HG03039 (cell line): ENCODE measurements at regions not wholly inside any gene's neighbourhood (a gene's known extent, or its start where the extent isn't known, plus 50 kb on each side); places are given as distances from the start of the nearest gene placed in this dataset.
A peak's percentile ranks its signal among the peaks of the same experiment; 100 is the strongest.
"Not testable (repeated sequence)": the region's sequence is repeated elsewhere in the genome, so short reads cannot be mapped to it uniquely, and the experiment has no call there.

Experiments
- ATAC-seq: cut with Tn5 transposase; IDR thresholded peaks from one replicate; pipeline ENCODE4 v1.9.1; 2021; ENCODE audit warnings: mild to moderate bottlenecking, moderate library complexity; ENCODE audit not compliant: unreplicated experiment

DNA sequence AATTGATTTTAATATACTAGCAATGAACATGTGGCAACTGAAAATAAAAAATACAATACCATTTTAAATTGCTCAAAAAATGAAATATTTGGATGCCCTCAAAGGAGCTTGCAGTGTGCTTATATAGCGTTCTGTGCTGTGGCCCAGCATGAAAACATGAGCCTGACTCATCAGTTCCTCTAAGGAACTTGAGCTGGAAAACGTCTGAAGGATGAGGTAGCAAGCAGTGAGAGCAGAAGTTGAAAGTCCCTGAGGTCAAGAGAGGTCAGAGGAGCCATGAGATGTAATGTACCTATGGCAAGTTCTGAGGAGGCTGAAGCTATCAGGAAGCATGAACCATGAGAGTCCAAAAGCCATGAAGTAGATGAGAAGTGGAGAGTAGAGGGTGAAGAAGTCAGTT, 59.7 kb downstream of the HMGB3 start:
- no peak for ATAC-seq

DNA sequence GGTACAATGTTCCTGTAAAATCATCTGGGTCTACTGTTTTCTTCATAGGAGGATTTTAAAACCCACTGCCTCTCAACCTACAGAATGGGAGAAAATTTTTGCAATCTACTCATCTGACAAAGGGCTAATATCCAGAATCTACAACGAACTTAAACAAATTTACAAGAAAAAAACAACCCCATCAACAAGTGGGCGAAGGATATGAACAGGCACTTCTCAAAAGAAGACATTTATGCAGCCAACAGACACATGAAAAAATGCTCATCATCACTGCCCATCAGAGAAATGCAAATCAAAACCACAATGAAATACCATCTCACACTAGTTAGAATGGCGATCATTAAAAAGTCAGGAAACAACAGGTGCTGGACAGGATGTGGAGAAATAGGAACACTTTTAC, 83.2 kb downstream of the HMGB3 start:
- ATAC-seq = not testable (repeated sequence)

DNA sequence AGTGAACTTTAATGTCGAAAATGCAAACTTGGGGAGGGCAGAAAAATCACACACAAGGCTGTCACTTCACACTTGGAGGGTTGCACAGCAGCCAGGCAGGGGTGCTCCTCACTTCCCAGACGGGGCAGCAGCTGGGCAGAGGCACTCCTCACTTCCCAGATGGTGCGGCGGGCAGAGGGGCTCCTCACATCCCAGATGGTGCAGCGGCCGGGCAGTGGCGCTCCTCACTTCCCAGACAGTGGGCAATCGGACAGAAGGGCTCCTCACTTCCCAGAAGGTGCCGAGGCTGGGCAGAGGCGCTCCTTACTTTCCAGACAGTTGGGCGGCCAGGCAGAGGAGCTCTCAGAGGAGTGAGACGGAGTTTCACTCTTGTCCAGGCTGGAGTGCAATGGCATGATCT, 90.6 kb downstream of the HMGB3 start:
- ATAC-seq = no peak

DNA sequence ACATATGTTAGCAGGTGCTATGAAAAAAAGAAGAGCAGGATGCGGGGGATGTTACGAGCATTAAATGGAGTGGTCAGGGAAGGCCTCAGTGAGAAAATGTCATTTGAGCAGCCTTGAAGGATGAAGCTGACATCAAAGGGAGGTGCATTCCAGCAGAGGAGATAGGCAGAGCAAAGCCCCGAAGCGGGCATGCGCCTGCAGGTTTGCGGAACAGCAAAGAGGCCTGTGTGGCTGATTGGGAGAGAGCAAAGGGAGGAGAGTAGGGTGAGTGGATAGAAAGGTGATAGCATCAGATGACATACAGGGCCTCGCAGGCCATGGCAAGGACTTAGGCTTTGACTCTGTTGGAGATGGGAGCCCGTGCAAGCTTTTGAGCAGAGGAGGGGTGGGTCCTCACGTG, 95.4 kb upstream of the GPR50 start:
- ATAC-seq = no peak

DNA sequence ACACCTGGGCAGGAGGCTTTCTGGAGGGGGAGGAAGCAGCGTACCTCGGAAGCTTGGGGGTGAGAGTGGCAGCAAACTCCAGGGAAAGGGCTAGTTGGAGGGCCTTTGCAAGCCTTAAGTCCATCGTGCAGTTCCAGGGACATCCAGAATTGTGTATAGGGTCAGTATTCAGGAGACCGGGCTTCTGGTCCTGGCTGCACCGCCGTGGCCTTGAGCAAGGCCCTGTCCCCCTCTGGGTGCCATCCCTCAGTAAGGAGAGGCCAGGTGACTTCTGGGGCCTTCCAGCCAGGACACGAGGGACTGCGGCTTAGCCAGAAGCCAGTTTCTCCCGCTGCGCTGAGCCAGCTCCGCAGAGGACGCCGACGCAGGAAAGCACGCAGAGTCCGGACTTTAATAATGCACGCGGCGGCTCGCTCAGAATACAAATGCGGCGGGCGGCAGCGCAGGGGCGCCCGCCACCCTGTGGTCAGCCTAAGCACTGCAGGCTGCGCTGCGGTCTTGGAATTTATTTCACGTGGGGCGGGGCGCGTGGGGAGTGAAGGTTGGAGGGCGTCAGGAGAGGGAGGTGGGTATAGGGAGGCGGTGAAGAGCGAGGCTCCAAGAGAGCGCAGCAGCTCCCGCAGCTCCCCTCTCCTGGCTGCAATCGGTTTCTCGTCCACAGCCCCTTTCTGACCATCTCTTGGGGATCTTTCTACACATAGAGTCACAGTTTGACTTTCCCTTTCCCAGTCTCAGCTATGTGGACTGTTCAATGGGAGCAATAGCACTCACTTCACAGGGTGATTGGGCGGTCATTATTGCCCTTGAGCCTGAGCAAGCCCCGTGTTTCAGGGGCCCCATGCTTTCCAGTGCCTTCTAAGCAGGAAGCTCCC, 94.1 kb upstream of the GPR50 start:
- ATAC-seq = peak; percentile 83

DNA sequence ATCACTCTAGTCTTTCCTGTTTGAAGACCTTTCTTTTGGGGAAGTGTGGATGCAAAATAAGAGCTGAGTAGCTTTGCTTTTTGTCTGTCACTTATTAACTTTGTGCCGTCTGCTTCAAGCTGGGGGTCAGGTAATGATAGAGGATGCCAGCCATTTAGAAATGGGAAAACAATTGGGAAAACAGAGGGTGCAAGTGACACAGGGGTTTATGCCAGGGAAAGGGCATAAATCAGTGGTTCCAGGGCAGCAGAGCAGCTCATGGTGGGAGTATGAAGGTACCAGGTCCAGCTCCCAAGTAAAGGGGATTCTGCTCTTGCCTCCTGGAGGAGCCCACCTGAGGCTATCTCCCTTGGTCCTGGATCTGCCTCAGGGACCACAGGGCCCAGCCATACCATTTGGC, 91.9 kb upstream of the GPR50 start:
- no peak for ATAC-seq

DNA sequence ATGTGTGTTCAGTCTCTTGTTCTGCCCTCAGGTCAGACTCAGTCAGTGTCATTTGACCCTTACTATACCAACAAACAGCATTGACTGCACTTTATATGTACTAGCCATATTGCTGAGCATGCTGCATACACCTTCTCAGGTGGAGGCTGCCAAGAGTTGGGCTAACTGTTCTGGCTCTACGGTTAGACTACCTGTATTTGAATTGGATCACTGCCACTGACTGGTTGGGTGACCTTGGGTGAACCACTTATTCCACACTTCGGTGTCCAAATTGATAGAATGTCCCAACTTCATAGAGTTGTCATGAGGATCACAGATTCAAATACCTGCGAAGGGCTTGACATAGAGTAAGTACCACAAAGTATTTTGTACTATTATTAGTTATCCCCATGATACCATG, 91.2 kb upstream of the GPR50 start:
- no peak for ATAC-seq

DNA sequence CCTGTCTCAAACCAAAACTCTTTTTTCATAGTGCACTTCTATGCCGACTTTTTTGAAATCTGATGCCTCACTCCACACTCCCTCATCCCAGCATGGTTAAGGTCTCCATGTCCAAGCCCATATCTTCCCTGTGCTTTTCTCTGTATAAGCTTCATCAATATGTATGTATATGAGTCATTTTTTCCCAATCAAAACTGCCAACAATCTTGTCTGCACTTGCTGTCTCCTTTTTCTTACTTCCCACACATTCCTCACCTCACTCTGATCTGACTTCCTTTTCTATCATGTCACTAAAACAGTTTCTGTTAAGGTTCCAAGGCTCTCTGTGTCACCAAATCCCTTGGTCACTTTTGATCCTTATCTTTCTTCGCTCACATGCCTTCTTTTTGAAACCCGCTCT, 88.2 kb upstream of the GPR50 start:
- ATAC-seq = no peak

DNA sequence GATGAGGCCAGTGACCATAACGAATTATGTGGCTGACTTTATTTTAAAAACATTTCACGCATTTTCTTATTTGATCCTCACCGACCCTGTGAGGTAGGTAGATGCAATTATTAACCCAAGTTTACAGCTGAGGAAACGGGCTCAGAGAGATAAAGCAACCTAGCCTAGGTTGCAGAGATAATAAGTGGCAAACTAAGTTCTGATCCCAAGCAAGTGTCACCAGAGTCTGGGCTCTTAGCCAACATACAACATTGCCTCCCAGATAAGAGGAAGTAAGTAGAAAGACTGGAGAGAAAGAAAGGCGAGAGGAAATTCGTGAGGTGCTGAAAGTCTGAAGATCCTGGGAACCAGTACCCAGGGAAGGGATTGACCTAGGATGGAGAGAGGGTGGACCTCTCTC, 77.4 kb upstream of the GPR50 start:
- no peak for ATAC-seq

DNA sequence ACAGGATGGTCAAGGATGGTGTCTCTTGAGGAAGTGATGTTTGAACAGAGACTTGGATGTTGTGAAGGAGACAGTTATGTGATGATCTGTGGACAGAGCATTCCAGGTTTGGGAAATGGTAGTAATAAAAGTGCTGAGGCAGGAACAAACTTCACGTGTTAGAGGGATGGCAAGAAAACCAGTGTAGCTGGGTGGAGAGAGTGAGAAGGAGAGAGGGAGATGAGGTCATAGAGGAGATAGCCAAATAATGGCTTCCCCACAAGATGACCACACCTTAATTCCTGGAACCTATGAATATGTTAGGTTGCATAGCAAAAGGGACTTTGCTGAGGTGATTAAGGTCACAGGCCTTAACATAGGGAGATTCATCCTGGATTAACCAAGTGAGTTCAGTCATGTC, 75.6 kb upstream of the GPR50 start:
- no peak for ATAC-seq

DNA sequence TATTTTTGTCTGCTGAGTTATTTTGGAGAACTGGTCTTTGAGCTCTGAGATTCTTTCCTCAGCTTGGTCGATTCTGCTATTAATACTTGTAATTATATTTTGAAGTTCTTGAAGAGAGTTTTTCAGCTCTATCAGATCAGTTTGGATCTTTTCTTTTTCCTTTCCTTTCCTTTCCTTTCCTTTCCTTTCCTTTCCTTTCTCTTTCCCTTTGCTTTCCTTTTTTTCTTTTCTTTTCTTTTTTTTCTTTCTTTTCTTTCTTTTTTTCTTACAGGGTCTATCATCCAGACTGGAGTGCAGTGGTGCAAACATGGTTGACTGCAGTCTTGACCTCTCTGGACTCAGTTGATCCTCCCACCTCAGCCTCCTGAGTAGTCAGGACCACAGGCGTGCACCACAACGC, 63.2 kb upstream of the GPR50 start:
- not testable (repeated sequence) for ATAC-seq
